GM18508 (cell line): ENCODE measurements at regions not wholly inside any gene's neighbourhood (a gene's known extent, or its start where the extent isn't known, plus 50 kb on each side); places are given as distances from the start of the nearest gene placed in this dataset.
"Not testable (repeated sequence)": the region's sequence is repeated elsewhere in the genome, so short reads cannot be mapped to it uniquely, and the experiment has no call there.

ENCODE experiments used
- ATAC-seq: cut with Tn5 transposase; IDR thresholded peaks from one replicate; pipeline ENCODE4 v1.9.1; 2021; ENCODE audit warnings: moderate number of reproducible peaks; ENCODE audit not compliant: insufficient read depth, unreplicated experiment

- ATAC-seq: peak; percentile 97
Observed at GRCh38 chr7:49564379-49564714, 209.1 kb upstream of the VWC2 start.

- no peak for ATAC-seq
Observed at GRCh38 chr7:49577576-49577975, 195.9 kb upstream of the VWC2 start.

- no peak for ATAC-seq
Observed at GRCh38 chr7:49579408-49579807, 194.0 kb upstream of the VWC2 start.

GRCh38 chr7:49580000-49580399 lies 193.4 kb upstream of the VWC2 start:
- no peak for ATAC-seq

GRCh38 chr7:49580761-49581160 lies 192.7 kb upstream of the VWC2 start:
- ATAC-seq: no peak

GRCh38 chr7:49583440-49583839 lies 190.0 kb upstream of the VWC2 start:
- no peak for ATAC-seq

- ATAC-seq: no peak
Observed at GRCh38 chr7:49596701-49597491, 176.5 kb upstream of the VWC2 start.

- ATAC-seq: no peak
Observed at GRCh38 chr7:49597805-49598204, 175.6 kb upstream of the VWC2 start.

- ATAC-seq: no peak
Observed at GRCh38 chr7:49611951-49612350, 161.5 kb upstream of the VWC2 start.

GRCh38 chr7:49613759-49614158 lies 159.7 kb upstream of the VWC2 start:
- ATAC-seq: no peak

GRCh38 chr7:49614974-49615373 lies 158.5 kb upstream of the VWC2 start:
- not testable (repeated sequence) for ATAC-seq

- no peak for ATAC-seq
Observed at GRCh38 chr7:49618028-49618427, 155.4 kb upstream of the VWC2 start.

GRCh38 chr7:49623943-49624342 lies 149.5 kb upstream of the VWC2 start:
- no peak for ATAC-seq

- ATAC-seq: no peak
Observed at GRCh38 chr7:49624611-49625010, 148.8 kb upstream of the VWC2 start.

GRCh38 chr7:49630513-49630912 lies 142.9 kb upstream of the VWC2 start:
- no peak for ATAC-seq

- ATAC-seq: no peak
Observed at GRCh38 chr7:49631071-49631815, 142.2 kb upstream of the VWC2 start.

GRCh38 chr7:49631960-49632359 lies 141.5 kb upstream of the VWC2 start:
- ATAC-seq: no peak

- no peak for ATAC-seq
Observed at GRCh38 chr7:49635800-49636199, 137.6 kb upstream of the VWC2 start.

GRCh38 chr7:49636400-49636799 lies 137.0 kb upstream of the VWC2 start:
- no peak for ATAC-seq

- no peak for ATAC-seq
Observed at GRCh38 chr7:49638166-49638565, 135.3 kb upstream of the VWC2 start.

GRCh38 chr7:49639068-49639593 lies 134.3 kb upstream of the VWC2 start:
- no peak for ATAC-seq

- no peak for ATAC-seq
Observed at GRCh38 chr7:49639808-49640207, 133.6 kb upstream of the VWC2 start.
